ENCODE measurements at regions not wholly inside any gene's neighbourhood (a gene's known extent, or its start where the extent isn't known, plus 50 kb on each side); places are given as distances from the start of the nearest gene placed in this dataset. TPM values are rescaled to one million over a fixed set of nuclear protein-coding genes. Genes with fewer than 3 reads are reported as not detected.

GRCh38 chr5:52728686-52729085 lies 59.0 kb upstream of the ITGA1 start:
- intact Hi-C loops (cut with DNase I; ENCODE audit: low total_unique reads): no loop called here

GRCh38 chr5:52731274-52732027 lies 56.3 kb upstream of the ITGA1 start:
- H3K36me3 ChIP-seq: no peaks in the 10 kb centered on the region
- H3K27ac ChIP-seq: no peak overlapping the region
- intact Hi-C loops (cut with DNase I; ENCODE audit: low total_unique reads): no loop called here
- TF ChIP-seq, protein P1, sequence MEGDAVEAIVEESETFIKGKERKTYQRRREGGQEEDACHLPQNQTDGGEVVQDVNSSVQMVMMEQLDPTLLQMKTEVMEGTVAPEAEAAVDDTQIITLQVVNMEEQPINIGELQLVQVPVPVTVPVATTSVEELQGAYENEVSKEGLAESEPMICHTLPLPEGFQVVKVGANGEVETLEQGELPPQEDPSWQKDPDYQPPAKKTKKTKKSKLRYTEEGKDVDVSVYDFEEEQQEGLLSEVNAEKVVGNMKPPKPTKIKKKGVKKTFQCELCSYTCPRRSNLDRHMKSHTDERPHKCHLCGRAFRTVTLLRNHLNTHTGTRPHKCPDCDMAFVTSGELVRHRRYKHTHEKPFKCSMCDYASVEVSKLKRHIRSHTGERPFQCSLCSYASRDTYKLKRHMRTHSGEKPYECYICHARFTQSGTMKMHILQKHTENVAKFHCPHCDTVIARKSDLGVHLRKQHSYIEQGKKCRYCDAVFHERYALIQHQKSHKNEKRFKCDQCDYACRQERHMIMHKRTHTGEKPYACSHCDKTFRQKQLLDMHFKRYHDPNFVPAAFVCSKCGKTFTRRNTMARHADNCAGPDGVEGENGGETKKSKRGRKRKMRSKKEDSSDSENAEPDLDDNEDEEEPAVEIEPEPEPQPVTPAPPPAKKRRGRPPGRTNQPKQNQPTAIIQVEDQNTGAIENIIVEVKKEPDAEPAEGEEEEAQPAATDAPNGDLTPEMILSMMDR (IDR thresholded peaks at IDR 0.05): no peak
- TF ChIP-seq POLR2A (IDR thresholded peaks at IDR 0.05): no peak
- no peaks in the 10 kb centered on the region for H3K27me3 ChIP-seq
- no peaks in the 10 kb centered on the region for H3K9me3 ChIP-seq
- H3K4me3 ChIP-seq: no peak overlapping the region
- no peak for DNase-seq
- no peaks in the 10 kb centered on the region for H3K4me1 ChIP-seq

More at GRCh38 chr5:52728686-52729085, 59.0 kb upstream of the ITGA1 start:
- Histone ChIP-seq H3K4me3 (no peak overlapping the region), H3K27ac (no peak overlapping the region), H3K36me3 (no peaks in the 10 kb centered on the region), H3K9me3 (no peaks in the 10 kb centered on the region), H3K4me1 (peaks cover 5% of the 10 kb centered on the region in 2 donors), H3K27me3 (no peaks in the 10 kb centered on the region)
- no peak for DNase-seq
- TF ChIP-seq POLR2A (IDR thresholded peaks at IDR 0.05): no peak
- TF ChIP-seq, protein P1 (IDR thresholded peaks at IDR 0.05): no peak

GRCh38 chr5:52734557-52734956 lies 53.2 kb upstream of the ITGA1 start:
- TF ChIP-seq POLR2A (IDR thresholded peaks at IDR 0.05): no peak
- TF ChIP-seq, protein P1 (IDR thresholded peaks at IDR 0.05): no peak
- H3K4me3 ChIP-seq: no peak overlapping the region
- no peak overlapping the region for H3K27ac ChIP-seq
- H3K9me3 ChIP-seq: no peaks in the 10 kb centered on the region
- intact Hi-C loops (cut with DNase I; ENCODE audit: low total_unique reads): no loop called here
- H3K36me3 ChIP-seq: no peaks in the 10 kb centered on the region
- no peak for DNase-seq
- H3K27me3 ChIP-seq: no peaks in the 10 kb centered on the region
- no peaks in the 10 kb centered on the region for H3K4me1 ChIP-seq

GRCh38 chr5:52735139-52735538 lies 52.6 kb upstream of the ITGA1 start:
- Histone ChIP-seq H3K36me3 (no peaks in the 10 kb centered on the region), H3K9me3 (no peaks in the 10 kb centered on the region), H3K27ac (no peak overlapping the region), H3K4me1 (no peaks in the 10 kb centered on the region), H3K4me3 (no peak overlapping the region), H3K27me3 (no peaks in the 10 kb centered on the region)
- TF ChIP-seq, protein P1 (IDR thresholded peaks at IDR 0.05): no peak
- TF ChIP-seq POLR2A (IDR thresholded peaks at IDR 0.05): no peak
- intact Hi-C loops (cut with DNase I; ENCODE audit: low total_unique reads): no loop called here
- no peak for DNase-seq

Small RNA genes lying in the stretch of these regions (small RNA-seq; reads per million reads assigned to genes)
- gene RPS17P11: not detected

All from uterus (tissue), 3 donors.